Activated B cell treated with CpG ODN at 0.5 μM for 24 hours (primary cell): ENCODE measurements at regions not wholly inside any gene's neighbourhood (a gene's known extent, or its start where the extent isn't known, plus 50 kb on each side); places are given as distances from the start of the nearest gene placed in this dataset.
"Not testable (repeated sequence)": the region's sequence is repeated elsewhere in the genome, so short reads cannot be mapped to it uniquely, and the experiment has no call there.

Experiments used
- ATAC-seq: fragments of 200-7000 bp; cut with Tn5 transposase; one replicate; pipeline ENCODE4 v1.10.0; 2021; ENCODE audit warnings: low read depth, mild to moderate bottlenecking, moderate library complexity
- CTCF ChIA-PET: fragments of 350-600 bp; sonication (Branson Sonifier 250); formaldehyde crosslinking; loops from one replicate; lab custom pipeline; 2021; ENCODE audit warnings: antibody characterized with exemption; lab: Charles Lee
- POLR2A ChIA-PET: fragments of 350-600 bp; sonication (Branson Sonifier 250); formaldehyde crosslinking; loops from one replicate; lab custom pipeline; 2021; ENCODE audit warnings: antibody characterized with exemption; lab: Charles Lee
- DNase-seq: peaks from one replicate; pipeline ENCODE4 v3.0.0; 2022
- H3K27ac Mint-ChIP-seq: one replicate; pipeline ENCODE4 v1.8.0; 2020; ENCODE audit warnings: mixed read lengths
- H3K27me3 Mint-ChIP-seq: one replicate; pipeline ENCODE4 v1.8.0; 2021; ENCODE audit warnings: mixed read lengths
- H3K36me3 Mint-ChIP-seq: one replicate; pipeline ENCODE4 v1.8.0; 2021; ENCODE audit warnings: low read depth, mixed read lengths
- H3K4me1 Mint-ChIP-seq: one replicate; pipeline ENCODE4 v1.8.0; 2021; ENCODE audit warnings: mixed read lengths
- H3K4me3 Mint-ChIP-seq: one replicate; pipeline ENCODE4 v1.8.0; 2020; ENCODE audit warnings: mild to moderate bottlenecking, mixed read lengths
- H3K9me3 Mint-ChIP-seq: one replicate; pipeline ENCODE4 v1.8.0; 2020; ENCODE audit warnings: mixed read lengths
- intact Hi-C: fragments of 100-400 bp; cut with micrococcal nuclease; formaldehyde crosslinking; loops from one replicate; pipeline ENCODE4 v1.15.1; 2024

- CTCF ChIA-PET, result not testable (repeated sequence)
Measured at GRCh38 chr9:62915661-62916060, 1725.8 kb downstream of the SPATA31A7 start.

GRCh38 chr9:62918648-62919385 is 1729.0 kb downstream of the SPATA31A7 start:
- CTCF ChIA-PET, result not testable (repeated sequence)

More at GRCh38 chr9:62915661-62916060, 1725.8 kb downstream of the SPATA31A7 start:
- H3K36me3 Mint-ChIP-seq, DNase-seq, POLR2A ChIA-PET, H3K4me3 Mint-ChIP-seq, intact Hi-C loops, H3K27ac Mint-ChIP-seq, H3K27me3 Mint-ChIP-seq, H3K9me3 Mint-ChIP-seq, H3K4me1 Mint-ChIP-seq: not testable (repeated sequence)
- ATAC-seq, result peak; percentile 100

GRCh38 chr9:62931484-62931883 is 1741.6 kb downstream of the SPATA31A7 start:
- ATAC-seq, CTCF ChIA-PET, H3K27ac Mint-ChIP-seq, H3K4me3 Mint-ChIP-seq, H3K9me3 Mint-ChIP-seq, H3K36me3 Mint-ChIP-seq, POLR2A ChIA-PET, H3K4me1 Mint-ChIP-seq, DNase-seq, H3K27me3 Mint-ChIP-seq, intact Hi-C loops: not testable (repeated sequence)

More at GRCh38 chr9:62918648-62919385, 1729.0 kb downstream of the SPATA31A7 start:
- H3K27me3 Mint-ChIP-seq, DNase-seq, intact Hi-C loops, H3K27ac Mint-ChIP-seq, POLR2A ChIA-PET, H3K9me3 Mint-ChIP-seq, H3K4me1 Mint-ChIP-seq, H3K4me3 Mint-ChIP-seq, ATAC-seq, H3K36me3 Mint-ChIP-seq: not testable (repeated sequence)

- POLR2A ChIA-PET, H3K27me3 Mint-ChIP-seq, H3K4me1 Mint-ChIP-seq, H3K4me3 Mint-ChIP-seq, intact Hi-C loops, DNase-seq, CTCF ChIA-PET, ATAC-seq, H3K27ac Mint-ChIP-seq, H3K36me3 Mint-ChIP-seq, H3K9me3 Mint-ChIP-seq: not testable (repeated sequence)
Measured at GRCh38 chr9:62952840-62953239, 1763.0 kb downstream of the SPATA31A7 start.
